ENCODE measurements at regions not wholly inside any gene's neighbourhood (a gene's known extent, or its start where the extent isn't known, plus 50 kb on each side); places are given as distances from the start of the nearest gene placed in this dataset.

GRCh38 chr11:104734998-104735397 is 163.3 kb downstream of the CASP12 start:
- Mint-ChIP-seq H3K9me3 (peaks cover 0 to 2% (median 0%) of the 10 kb centered on the region in 7 donors), H3K36me3 (no peaks in the 10 kb centered on the region), H3K4me1 (peaks cover 15% of the 10 kb centered on the region), H3K4me3 (no peak overlapping the region), H3K27me3 (ENCODE audit: low read depth in 3 of 3) (no peaks in the 10 kb centered on the region), H3K27ac (peak overlapping the region in 4 of 7 donors; percentile 3 to 71 (median 40))
- no peaks in the 10 kb centered on the region for H3K27me3 ChIP-seq (ENCODE audit: control insufficient read depth in 2 of 2, insufficient read depth in 2 of 2, low read length in 2 of 2)
- H3K36me3 ChIP-seq (replicated peaks in 1 of 2; ENCODE audit: control insufficient read depth in 1 of 2, insufficient read depth in 2 of 2, low read length in 2 of 2), result no peaks in the 10 kb centered on the region
- no peak for TF ChIP-seq CTCF (IDR thresholded peaks at IDR 0.05)
- H3K9ac ChIP-seq (ENCODE audit: insufficient read depth, low read length, poor library complexity, severe bottlenecking), result no peak overlapping the region
- DNase-seq, result peak in 2 of 3 donors; percentile 8
- intact Hi-C loops (cut with micrococcal nuclease), result no loop called here
- no peaks in the 10 kb centered on the region for H3K9me3 ChIP-seq (replicated peaks in 1 of 2; ENCODE audit: control insufficient read depth in 1 of 2, insufficient read depth in 1 of 2, low read length in 2 of 2)
- H3K4me2 ChIP-seq (replicated peaks; ENCODE audit: extremely low read depth, low read length, poor library complexity, severe bottlenecking), result no peak overlapping the region
- H3K27ac ChIP-seq (ENCODE audit: low read depth in 1 of 2, low read length in 2 of 2), result peak overlapping the region in 1 of 2 donors; percentile 61
- H3K4me1 ChIP-seq (ENCODE audit: control insufficient read depth in 1 of 2, insufficient read depth in 2 of 2, low read length in 2 of 2), result peaks cover 3 to 8% of the 10 kb centered on the region in 2 donors
- H2AFZ ChIP-seq (ENCODE audit: insufficient read depth, low read depth, low read length, poor library complexity, severe bottlenecking), result no peak overlapping the region
- H4K20me1 ChIP-seq (ENCODE audit: insufficient read depth, low read length), result no peaks in the 10 kb centered on the region
- no peak overlapping the region for H3K4me3 ChIP-seq (replicated peaks in 1 of 3; ENCODE audit: low read depth in 2 of 3, low read length in 3 of 3)
- H3K79me2 ChIP-seq (ENCODE audit: insufficient read depth, low read length), result no peaks in the 10 kb centered on the region

GRCh38 chr11:104731890-104732289 is 166.4 kb downstream of the CASP12 start:
- Mint-ChIP-seq H3K27ac (no peak overlapping the region), H3K36me3 (no peaks in the 10 kb centered on the region), H3K9me3 (no peaks in the 10 kb centered on the region), H3K4me1 (peaks cover 15% of the 10 kb centered on the region), H3K27me3 (ENCODE audit: low read depth in 3 of 3) (no peaks in the 10 kb centered on the region), H3K4me3 (no peak overlapping the region)
- Histone ChIP-seq H4K20me1 (ENCODE audit: insufficient read depth, low read length) (no peaks in the 10 kb centered on the region), H3K9ac (ENCODE audit: insufficient read depth, low read length, poor library complexity, severe bottlenecking) (no peak overlapping the region), H3K9me3 (replicated peaks in 1 of 2; ENCODE audit: control insufficient read depth in 1 of 2, insufficient read depth in 1 of 2, low read length in 2 of 2) (no peaks in the 10 kb centered on the region), H3K4me1 (ENCODE audit: control insufficient read depth in 1 of 2, insufficient read depth in 2 of 2, low read length in 2 of 2) (peaks cover 3 to 8% of the 10 kb centered on the region in 2 donors), H3K79me2 (ENCODE audit: insufficient read depth, low read length) (no peaks in the 10 kb centered on the region), H2AFZ (ENCODE audit: insufficient read depth, low read depth, low read length, poor library complexity, severe bottlenecking) (no peak overlapping the region), H3K27me3 (ENCODE audit: control insufficient read depth in 2 of 2, insufficient read depth in 2 of 2, low read length in 2 of 2) (no peaks in the 10 kb centered on the region), H3K36me3 (replicated peaks in 1 of 2; ENCODE audit: control insufficient read depth in 1 of 2, insufficient read depth in 2 of 2, low read length in 2 of 2) (no peaks in the 10 kb centered on the region), H3K27ac (ENCODE audit: low read depth in 1 of 2, low read length in 2 of 2) (no peak overlapping the region), H3K4me2 (replicated peaks; ENCODE audit: extremely low read depth, low read length, poor library complexity, severe bottlenecking) (no peak overlapping the region), H3K4me3 (replicated peaks in 1 of 3; ENCODE audit: low read depth in 2 of 3, low read length in 3 of 3) (no peak overlapping the region)
- TF ChIP-seq CTCF (IDR thresholded peaks at IDR 0.05), result no peak
- no peak for DNase-seq
- intact Hi-C loops (cut with micrococcal nuclease), result no loop called here
- no CpG with 5 or more reads among the region's 1 CpG for WGBS (ENCODE audit: insufficient coverage)

Measured in CD14-positive monocyte (primary cell).